Coronary artery (tissue), 2 donors: ENCODE measurements at regions not wholly inside any gene's neighbourhood (a gene's known extent, or its start where the extent isn't known, plus 50 kb on each side); places are given as distances from the start of the nearest gene placed in this dataset.

Experiments
- DNase-seq: peaks from one replicate; pipeline ENCODE4 v3.0.0-alpha.2; 2017; ENCODE audit warnings: low spot score
- H3K27ac ChIP-seq, 2 donors: fragments of 200-600 bp; sonication (generic); one replicate each; pipeline ENCODE4 v1.5.1; 2016 to 2019
- H3K4me3 ChIP-seq: fragments of 200-600 bp; sonication (generic); 2 replicates; pipeline ENCODE4 v1.5.1; 2016; ENCODE audit warnings: mild to moderate bottlenecking, moderate library complexity
- TF ChIP-seq, protein P1 (sequence below): fragments of 200-600 bp; sonication (generic); IDR thresholded peaks from one replicate; pipeline ENCODE4 v1.5.1; 2019; ENCODE audit warnings: antibody characterized with exemption

DNA sequence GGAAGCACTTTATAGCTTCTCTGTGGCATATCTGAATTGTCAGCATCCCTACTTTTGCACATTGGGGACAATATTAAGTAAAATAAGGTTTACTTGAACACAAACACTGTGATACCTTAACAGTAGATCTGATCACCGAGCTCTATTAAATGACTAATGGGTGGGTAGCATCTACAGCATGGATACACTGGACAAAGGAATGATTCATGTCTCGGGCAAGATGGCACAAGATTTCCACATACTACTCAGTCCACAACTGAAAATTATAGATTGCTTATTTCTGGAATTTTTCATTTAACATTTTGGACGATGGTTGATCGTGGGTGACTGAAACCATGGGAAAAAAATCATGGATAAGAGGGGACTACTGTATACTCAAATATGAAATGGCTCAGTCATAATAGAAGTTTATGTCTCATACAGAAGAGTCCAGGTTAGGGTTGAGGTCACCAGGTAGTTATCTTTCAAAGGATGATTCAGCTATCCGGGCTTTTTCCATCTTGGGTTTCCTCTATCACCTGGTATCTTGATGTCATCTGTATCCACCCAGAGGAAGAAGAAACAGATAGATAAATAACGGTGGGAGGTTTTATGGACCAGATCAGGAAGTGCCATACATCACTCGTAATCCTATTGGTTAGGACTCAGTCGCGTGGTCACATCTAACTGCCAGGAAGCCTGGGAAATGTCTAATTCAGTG, 320.0 kb upstream of the RARB start:
- DNase-seq: no peak
- H3K27ac ChIP-seq: no peak overlapping the region
- H3K4me3 ChIP-seq: no peak overlapping the region
- TF ChIP-seq, protein P1, sequence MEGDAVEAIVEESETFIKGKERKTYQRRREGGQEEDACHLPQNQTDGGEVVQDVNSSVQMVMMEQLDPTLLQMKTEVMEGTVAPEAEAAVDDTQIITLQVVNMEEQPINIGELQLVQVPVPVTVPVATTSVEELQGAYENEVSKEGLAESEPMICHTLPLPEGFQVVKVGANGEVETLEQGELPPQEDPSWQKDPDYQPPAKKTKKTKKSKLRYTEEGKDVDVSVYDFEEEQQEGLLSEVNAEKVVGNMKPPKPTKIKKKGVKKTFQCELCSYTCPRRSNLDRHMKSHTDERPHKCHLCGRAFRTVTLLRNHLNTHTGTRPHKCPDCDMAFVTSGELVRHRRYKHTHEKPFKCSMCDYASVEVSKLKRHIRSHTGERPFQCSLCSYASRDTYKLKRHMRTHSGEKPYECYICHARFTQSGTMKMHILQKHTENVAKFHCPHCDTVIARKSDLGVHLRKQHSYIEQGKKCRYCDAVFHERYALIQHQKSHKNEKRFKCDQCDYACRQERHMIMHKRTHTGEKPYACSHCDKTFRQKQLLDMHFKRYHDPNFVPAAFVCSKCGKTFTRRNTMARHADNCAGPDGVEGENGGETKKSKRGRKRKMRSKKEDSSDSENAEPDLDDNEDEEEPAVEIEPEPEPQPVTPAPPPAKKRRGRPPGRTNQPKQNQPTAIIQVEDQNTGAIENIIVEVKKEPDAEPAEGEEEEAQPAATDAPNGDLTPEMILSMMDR: no peak

DNA sequence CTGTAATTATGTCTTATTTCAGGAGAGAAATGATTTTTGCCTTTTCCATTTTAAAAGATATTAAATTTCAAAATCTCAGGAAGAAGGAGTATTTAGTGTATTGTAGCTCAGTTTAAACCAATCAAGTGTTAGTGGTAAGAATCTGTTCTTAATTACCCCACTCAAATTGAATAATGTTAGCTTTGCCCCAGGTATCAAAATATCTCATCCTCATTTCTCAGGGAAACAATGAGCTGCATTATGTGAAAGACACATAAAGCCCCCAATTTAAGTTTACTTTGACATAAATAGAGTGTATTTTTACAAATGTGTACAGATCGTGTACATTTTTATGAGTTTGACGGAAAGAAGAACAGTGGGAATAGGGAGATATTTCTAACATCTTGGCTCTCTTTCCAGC, 317.4 kb upstream of the RARB start:
- Histone ChIP-seq H3K27ac (no peak overlapping the region), H3K4me3 (no peak overlapping the region)
- TF ChIP-seq, protein P1: no peak
- DNase-seq: no peak

DNA sequence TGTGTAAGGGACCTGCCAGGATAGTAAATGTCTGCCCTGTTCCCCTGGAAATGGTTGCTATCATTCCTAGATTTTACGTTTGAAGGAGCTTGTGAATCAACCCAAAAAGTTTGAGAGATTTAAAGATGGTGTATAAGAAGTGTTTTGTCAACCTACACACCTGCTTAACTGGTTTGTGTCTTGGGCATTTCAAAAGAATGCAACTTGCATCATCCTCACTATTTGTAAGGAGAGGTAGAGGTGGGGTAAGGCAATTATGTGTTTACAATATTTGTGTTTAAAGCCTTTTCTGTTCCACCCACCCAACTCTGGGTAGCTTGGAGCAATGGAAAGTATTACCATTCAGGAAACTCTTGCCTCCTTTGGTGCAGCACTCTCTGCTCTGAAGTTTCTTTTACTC, 314.2 kb upstream of the RARB start:
- DNase-seq: no peak
- no peak overlapping the region for H3K27ac ChIP-seq
- H3K4me3 ChIP-seq: no peak overlapping the region
- TF ChIP-seq, protein P1: no peak

DNA sequence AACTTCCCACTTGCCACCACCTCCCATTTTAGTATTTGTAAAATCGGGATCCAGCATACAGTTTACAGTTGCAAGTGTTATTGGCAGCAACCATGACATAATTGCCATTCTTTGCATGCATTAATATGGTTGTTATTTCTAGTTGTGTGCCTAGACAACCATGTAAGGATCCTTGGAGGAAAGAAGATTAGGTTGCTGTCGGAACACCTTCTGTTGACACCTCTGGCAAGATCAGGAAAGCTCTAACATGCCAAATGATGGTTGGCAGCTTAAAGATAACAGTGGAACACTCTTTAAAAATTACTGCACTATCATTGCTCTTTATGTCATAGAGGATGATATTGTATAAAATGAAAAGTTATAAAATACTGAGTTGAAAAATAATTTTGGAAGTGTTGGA, 313.5 kb upstream of the RARB start:
- TF ChIP-seq, protein P1: no peak
- H3K27ac ChIP-seq: no peak overlapping the region
- H3K4me3 ChIP-seq: no peak overlapping the region
- DNase-seq: no peak

DNA sequence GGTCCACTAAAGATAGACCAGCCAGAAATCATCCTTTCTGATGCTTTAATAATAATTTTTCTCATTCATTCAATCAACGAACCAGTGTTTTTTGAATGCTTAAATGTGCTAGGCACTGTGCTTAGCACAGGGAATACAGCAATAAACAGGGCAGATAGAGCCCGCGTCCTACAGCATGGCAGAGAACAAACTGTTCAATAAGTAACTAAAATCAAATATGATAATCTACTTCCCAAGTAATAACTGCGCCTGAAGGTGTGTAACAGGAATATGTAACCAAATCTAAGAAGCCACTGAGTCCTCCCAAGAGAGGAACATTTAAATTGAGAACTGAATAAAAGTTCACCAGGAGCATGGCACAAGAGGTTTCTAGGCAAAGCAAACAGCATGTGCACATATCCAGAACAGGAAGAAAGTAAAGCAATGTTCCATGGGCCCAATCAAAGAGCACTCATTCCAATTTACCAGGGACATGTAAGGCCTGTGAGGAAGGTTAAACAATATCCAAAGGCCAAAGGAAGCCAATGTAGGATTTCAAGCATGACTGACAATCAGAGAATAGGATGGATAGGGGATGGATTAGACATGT, 311.0 kb upstream of the RARB start:
- no peak overlapping the region for H3K27ac ChIP-seq
- TF ChIP-seq, protein P1: no peak
- DNase-seq: no peak

DNA sequence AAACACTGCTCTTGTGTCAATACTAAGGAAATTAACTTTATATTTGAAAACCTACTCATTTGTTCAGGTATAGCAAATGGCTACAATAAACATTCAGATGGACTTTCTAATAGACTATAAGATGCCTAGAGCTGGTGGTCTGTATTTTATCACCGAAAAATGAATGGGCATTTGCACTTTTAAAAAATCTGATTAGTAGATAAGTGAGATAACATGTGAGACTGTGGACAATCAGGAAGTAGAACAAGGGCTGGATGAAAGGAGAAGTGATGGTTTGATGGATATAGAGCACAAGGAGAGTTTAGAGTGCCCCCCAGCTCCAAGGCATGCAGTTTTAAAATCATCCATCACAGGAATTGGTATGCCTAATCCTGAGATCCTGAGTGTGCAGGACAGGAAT, 308.4 kb upstream of the RARB start:
- no peak overlapping the region for H3K27ac ChIP-seq
- no peak overlapping the region for H3K4me3 ChIP-seq
- TF ChIP-seq, protein P1: no peak
- DNase-seq: no peak

More for the DNA sequence above, 311.0 kb upstream of the RARB start:
- H3K4me3 ChIP-seq: no peak overlapping the region

DNA sequence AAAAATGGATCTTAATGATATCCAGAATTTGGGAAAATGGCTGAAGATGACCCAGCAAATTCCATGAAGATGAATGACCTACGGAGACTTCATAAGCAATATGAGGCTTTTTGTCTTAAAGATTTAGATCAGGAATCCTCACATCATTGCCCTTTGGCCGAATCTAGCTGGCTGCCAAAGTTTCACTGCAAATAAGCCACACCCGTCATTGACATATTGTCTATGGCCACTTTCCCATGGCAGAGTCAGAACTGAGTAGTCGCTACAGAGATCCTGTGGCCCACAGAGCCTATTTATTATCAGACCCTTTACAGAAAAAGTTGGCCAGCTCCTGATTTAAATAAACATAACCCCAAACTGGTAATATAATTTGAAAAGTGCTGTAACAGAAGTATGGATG, 307.4 kb upstream of the RARB start:
- no peak overlapping the region for H3K4me3 ChIP-seq
- no peak overlapping the region for H3K27ac ChIP-seq
- TF ChIP-seq, protein P1: no peak
- no peak for DNase-seq
